ENCODE measurements at regions not wholly inside any gene's neighbourhood (a gene's known extent, or its start where the extent isn't known, plus 50 kb on each side); places are given as distances from the start of the nearest gene placed in this dataset.

DNA sequence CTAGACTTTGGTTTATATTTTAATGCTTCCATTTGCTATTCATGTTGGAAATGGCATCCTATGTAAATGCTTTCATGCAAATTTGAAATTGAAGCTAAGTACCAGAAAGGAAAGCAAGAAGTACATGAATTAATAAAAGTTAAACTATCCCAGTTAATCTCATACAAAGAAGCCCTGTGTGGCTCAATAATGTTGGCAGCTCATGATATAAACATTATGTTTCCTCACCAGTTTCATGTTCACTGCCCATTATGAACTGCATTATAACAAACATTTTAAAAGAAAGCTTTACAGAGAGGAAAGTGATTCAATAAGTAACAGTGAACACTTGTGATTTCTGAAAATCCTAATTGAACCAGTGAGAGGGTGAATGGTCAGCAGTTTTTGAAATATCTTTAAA is 62.9 kb upstream of the ROBO2 start:
- no peak overlapping the region for H3K27ac ChIP-seq
- intact Hi-C loops (cut with DNase I), result no loop called here
- TF ChIP-seq POLR2A (IDR thresholded peaks at IDR 0.05), result no peak
- TF ChIP-seq, protein P1, sequence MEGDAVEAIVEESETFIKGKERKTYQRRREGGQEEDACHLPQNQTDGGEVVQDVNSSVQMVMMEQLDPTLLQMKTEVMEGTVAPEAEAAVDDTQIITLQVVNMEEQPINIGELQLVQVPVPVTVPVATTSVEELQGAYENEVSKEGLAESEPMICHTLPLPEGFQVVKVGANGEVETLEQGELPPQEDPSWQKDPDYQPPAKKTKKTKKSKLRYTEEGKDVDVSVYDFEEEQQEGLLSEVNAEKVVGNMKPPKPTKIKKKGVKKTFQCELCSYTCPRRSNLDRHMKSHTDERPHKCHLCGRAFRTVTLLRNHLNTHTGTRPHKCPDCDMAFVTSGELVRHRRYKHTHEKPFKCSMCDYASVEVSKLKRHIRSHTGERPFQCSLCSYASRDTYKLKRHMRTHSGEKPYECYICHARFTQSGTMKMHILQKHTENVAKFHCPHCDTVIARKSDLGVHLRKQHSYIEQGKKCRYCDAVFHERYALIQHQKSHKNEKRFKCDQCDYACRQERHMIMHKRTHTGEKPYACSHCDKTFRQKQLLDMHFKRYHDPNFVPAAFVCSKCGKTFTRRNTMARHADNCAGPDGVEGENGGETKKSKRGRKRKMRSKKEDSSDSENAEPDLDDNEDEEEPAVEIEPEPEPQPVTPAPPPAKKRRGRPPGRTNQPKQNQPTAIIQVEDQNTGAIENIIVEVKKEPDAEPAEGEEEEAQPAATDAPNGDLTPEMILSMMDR (IDR thresholded peaks at IDR 0.05), result no peak
- no peak overlapping the region for H3K4me3 ChIP-seq
- no peaks in the 10 kb centered on the region for H3K36me3 ChIP-seq
- ATAC-seq (no peak), DNase-seq (no peak)
- no peaks in the 10 kb centered on the region for H3K9me3 ChIP-seq
- no peaks in the 10 kb centered on the region for H3K27me3 ChIP-seq
- no peaks in the 10 kb centered on the region for H3K4me1 ChIP-seq

DNA sequence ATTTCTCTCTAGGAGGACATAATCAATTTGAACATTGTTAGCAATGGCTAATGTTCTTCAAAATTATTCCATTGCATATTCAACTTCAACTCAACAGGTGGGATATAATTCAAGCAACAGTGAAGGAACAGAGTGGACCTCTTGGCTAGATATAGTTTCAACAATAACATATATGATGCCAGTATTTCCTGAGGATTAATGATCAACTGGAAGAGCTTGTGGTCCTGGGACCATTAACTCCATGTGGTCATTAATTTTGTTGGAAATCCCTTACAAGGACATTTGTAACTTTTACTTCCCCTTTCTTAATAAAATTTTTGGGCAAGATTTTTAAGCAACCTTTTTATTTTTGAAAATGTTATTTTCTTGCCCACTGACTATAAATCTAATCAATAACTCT is 54.3 kb upstream of the ROBO2 start:
- Histone ChIP-seq H3K36me3 (no peaks in the 10 kb centered on the region), H3K27me3 (no peaks in the 10 kb centered on the region), H3K27ac (no peak overlapping the region), H3K4me3 (no peak overlapping the region), H3K4me1 (no peaks in the 10 kb centered on the region), H3K9me3 (no peaks in the 10 kb centered on the region)
- intact Hi-C loops (cut with DNase I), result no loop called here
- no peak for DNase-seq
- TF ChIP-seq, protein P1 (IDR thresholded peaks at IDR 0.05), result no peak
- no peak for TF ChIP-seq POLR2A (IDR thresholded peaks at IDR 0.05)
- ATAC-seq, result no peak

DNA sequence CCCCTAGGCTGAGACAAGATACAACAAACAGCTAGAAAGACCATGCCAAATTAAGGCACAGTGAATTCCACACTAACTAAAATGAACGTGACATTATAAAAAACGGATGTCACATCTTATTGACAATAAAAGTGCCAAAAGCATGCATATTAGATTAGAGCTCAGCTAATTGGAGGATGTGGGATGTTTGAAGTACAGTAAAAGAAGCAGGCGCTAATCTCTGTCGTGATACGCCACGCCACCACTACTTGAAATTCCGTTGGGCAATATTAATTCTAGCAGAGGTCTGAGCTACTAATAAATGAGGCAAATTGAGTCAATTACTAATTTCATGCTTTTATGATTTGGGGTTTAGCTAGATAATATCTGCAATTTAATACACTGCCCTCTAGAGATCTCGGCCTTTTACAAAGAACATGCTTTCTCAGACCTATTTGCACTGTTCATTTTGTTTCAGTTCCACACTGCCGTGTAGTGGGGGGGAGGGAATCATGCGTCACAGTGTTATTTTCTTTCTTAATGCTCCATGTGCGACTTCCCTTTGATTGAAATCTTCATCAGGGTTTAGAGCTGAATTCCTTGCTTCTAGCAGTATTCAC is 52.9 kb upstream of the ROBO2 start:
- no peaks in the 10 kb centered on the region for H3K4me1 ChIP-seq
- no peaks in the 10 kb centered on the region for H3K27me3 ChIP-seq
- ATAC-seq (no peak), DNase-seq (no peak)
- H3K9me3 ChIP-seq, result no peaks in the 10 kb centered on the region
- H3K27ac ChIP-seq, result no peak overlapping the region
- H3K4me3 ChIP-seq, result no peak overlapping the region
- WGBS, 4 donors, result 83 to 87% (median 85%) methylated on average over 11 of the region's 11 CpGs
- no peaks in the 10 kb centered on the region for H3K36me3 ChIP-seq
- intact Hi-C loops (cut with DNase I), result no loop called here
- TF ChIP-seq, protein P1 (IDR thresholded peaks at IDR 0.05), result no peak
- TF ChIP-seq POLR2A (IDR thresholded peaks at IDR 0.05), result no peak
